ENCODE measurements at regions not wholly inside any gene's neighbourhood (a gene's known extent, or its start where the extent isn't known, plus 50 kb on each side); places are given as distances from the start of the nearest gene placed in this dataset.

- no peak for TF ChIP-seq CTCF (IDR thresholded peaks at IDR 0.05; ENCODE audit: control extremely low read depth in 1 of 3, insufficient read depth in 1 of 3, low read depth in 1 of 3, low read length in 3 of 3)
- no peak for TF ChIP-seq TAF1 (IDR thresholded peaks at IDR 0.05; ENCODE audit: low read depth, low read length)
- no peak for TF ChIP-seq RXRA (IDR thresholded peaks at IDR 0.05; ENCODE audit: insufficient read depth, low read depth, low read length)
- no peak for TF ChIP-seq SRF (IDR thresholded peaks at IDR 0.05; ENCODE audit: low read depth, low read length)
- TF ChIP-seq SIN3A (conservative IDR thresholded peaks at IDR 0.05 in 1 of 2, IDR thresholded peaks at IDR 0.05 in 1 of 2; ENCODE audit: low read depth in 1 of 2, low read length in 2 of 2) = no peak
- TF ChIP-seq FOSL1 (IDR thresholded peaks at IDR 0.05; ENCODE audit: insufficient read depth, low read depth, low read length) = no peak
- TF ChIP-seq POLR2A (IDR thresholded peaks at IDR 0.05; ENCODE audit: control extremely low read depth in 1 of 2, low read depth in 2 of 2, low read length in 2 of 2) = no peak
These were observed 428.3 kb downstream of the BTBD3 start for GRCh38 chr20:12345978-12346377.

Measured in H1 (cell line).